OCI-LY7 (cell line): ENCODE measurements at regions not wholly inside any gene's neighbourhood (a gene's known extent, or its start where the extent isn't known, plus 50 kb on each side); places are given as distances from the start of the nearest gene placed in this dataset.

Experiments used
- BruUV-seq: library from RNA; stranded (reverse); fragments of 400-500 nt; replicated peaks from 2 replicates; lab custom pipeline; 2021; lab: Mats Ljungman, UMichigan
- CTCF ChIA-PET: fragments of 300-600 bp; sonication (Branson Sonifier 250); formaldehyde crosslinking; loops from one replicate; lab custom pipeline; 2022; ENCODE audit warnings: antibody characterized with exemption; ENCODE audit not compliant: unreplicated experiment; lab: Charles Lee
- POLR2A ChIA-PET: fragments of 300-600 bp; sonication (Branson Sonifier 250); formaldehyde crosslinking; loops from one replicate; lab custom pipeline; 2022; ENCODE audit warnings: antibody characterized with exemption; lab: Charles Lee
- DNase-seq: peaks from one replicate; pipeline ENCODE4 v3.0.0-alpha.2; 2015; ENCODE audit warnings: low spot score
- H2AFZ ChIP-seq: fragments of 200-600 bp; sonication (generic), shearing (Covaris generic); 2 replicates; pipeline ENCODE4 v1.6.1; 2014; ENCODE audit warnings: mild to moderate bottlenecking, antibody characterized with exemption, low read length, moderate library complexity
- H3K27ac ChIP-seq: fragments of 200-600 bp; sonication (generic); 2 replicates; pipeline ENCODE4 v1.5.1; 2014; ENCODE audit warnings: mixed run types, low read depth, mild to moderate bottlenecking, moderate library complexity, low read length, inconsistent platforms; ENCODE audit not compliant: poor library complexity, severe bottlenecking
- H3K36me3 ChIP-seq: fragments of 200-600 bp; sonication (generic); 2 replicates; pipeline ENCODE4 v1.6.1; 2014; ENCODE audit warnings: mild to moderate bottlenecking, antibody characterized with exemption, low read length, moderate library complexity, mixed read lengths; ENCODE audit not compliant: insufficient read depth
- H3K4me1 ChIP-seq: fragments of 200-600 bp; sonication (generic); 2 replicates; pipeline ENCODE4 v1.5.1; 2014; ENCODE audit warnings: mild to moderate bottlenecking, low read length; ENCODE audit not compliant: insufficient read depth, poor library complexity, severe bottlenecking
- H3K4me2 ChIP-seq: fragments of 200-600 bp; sonication (generic); 2 replicates; pipeline ENCODE4 v1.6.1; 2014; ENCODE audit warnings: mild to moderate bottlenecking, low read length
- H3K4me3 ChIP-seq: fragments of 200-600 bp; sonication (generic); 2 replicates; pipeline ENCODE4 v1.5.1; 2014; ENCODE audit warnings: mild to moderate bottlenecking, low read depth, low read length; ENCODE audit not compliant: poor library complexity, severe bottlenecking
- H3K79me2 ChIP-seq: fragments of 200-600 bp; sonication (generic); 2 replicates; pipeline ENCODE4 v1.6.1; 2016; ENCODE audit warnings: low read depth, mild to moderate bottlenecking, low read length, moderate library complexity, mixed read lengths; ENCODE audit not compliant: insufficient read depth
- H3K9me2 ChIP-seq: fragments of 200-600 bp; sonication (generic); 2 replicates; pipeline ENCODE4 v1.6.1; 2016; ENCODE audit warnings: mild to moderate bottlenecking, low read length, mixed read lengths; ENCODE audit not compliant: insufficient read depth
- H3K9me3 ChIP-seq: fragments of 200-600 bp; sonication (generic); 2 replicates; pipeline ENCODE4 v1.6.1; 2014; ENCODE audit warnings: mild to moderate bottlenecking, mixed run types, low read length, mixed read lengths
- H4K20me1 ChIP-seq: fragments of 200-600 bp; sonication (generic); 2 replicates; pipeline ENCODE4 v1.6.1; 2014; ENCODE audit warnings: mild to moderate bottlenecking, antibody characterized with exemption, low read length, moderate library complexity, mixed read lengths; ENCODE audit not compliant: insufficient read depth
- CTCF ChIP-seq: fragments of 200-600 bp; sonication (generic); conservative IDR thresholded peaks from 2 replicates; pipeline ENCODE4 v1.5.1; 2014; ENCODE audit warnings: mild to moderate bottlenecking, antibody characterized with exemption, low read length, moderate library complexity, mixed read lengths
- EZH2phosphoT487 ChIP-seq: fragments of 200-600 bp; sonication (generic); IDR thresholded peaks from 2 replicates; pipeline ENCODE4 v1.6.1; 2018; ENCODE audit warnings: low read depth, borderline replicate concordance, mild to moderate bottlenecking, mixed run types, antibody characterized with exemption, low read length, moderate library complexity, mixed read lengths
- intact Hi-C: fragments of 100-400 bp; cut with micrococcal nuclease; formaldehyde crosslinking; loops from one replicate; pipeline ENCODE4 v1.10.0; 2022; ENCODE audit not compliant: unreplicated experiment

- no peak overlapping the region for H3K4me2 ChIP-seq
- no TSS peak for BruUV-seq
- no peak for TF ChIP-seq CTCF
- TF ChIP-seq EZH2phosphoT487: no peak
- POLR2A ChIA-PET: interaction anchor here (1.1 kb wide), 1 partner anchor 135 kb away, joined by 3 read pairs; no protein-coding TSS in a partner anchor
- DNase-seq: no peak
- no peaks in the 10 kb centered on the region for H3K4me1 ChIP-seq
- intact Hi-C loops: no loop called here
- no peak overlapping the region for H3K4me3 ChIP-seq
- H2AFZ ChIP-seq: no peak overlapping the region
- H3K36me3 ChIP-seq: no peaks in the 10 kb centered on the region
- H3K9me3 ChIP-seq: no peaks in the 10 kb centered on the region
- H3K79me2 ChIP-seq: no peaks in the 10 kb centered on the region
- H3K27ac ChIP-seq: no peak overlapping the region
- CTCF ChIA-PET: no interaction called here
- no peaks in the 10 kb centered on the region for H4K20me1 ChIP-seq
- no peaks in the 10 kb centered on the region for H3K9me2 ChIP-seq
These were observed 121.5 kb upstream of the NABP1 start for GRCh38 chr2:191556463-191556862.

DNA sequence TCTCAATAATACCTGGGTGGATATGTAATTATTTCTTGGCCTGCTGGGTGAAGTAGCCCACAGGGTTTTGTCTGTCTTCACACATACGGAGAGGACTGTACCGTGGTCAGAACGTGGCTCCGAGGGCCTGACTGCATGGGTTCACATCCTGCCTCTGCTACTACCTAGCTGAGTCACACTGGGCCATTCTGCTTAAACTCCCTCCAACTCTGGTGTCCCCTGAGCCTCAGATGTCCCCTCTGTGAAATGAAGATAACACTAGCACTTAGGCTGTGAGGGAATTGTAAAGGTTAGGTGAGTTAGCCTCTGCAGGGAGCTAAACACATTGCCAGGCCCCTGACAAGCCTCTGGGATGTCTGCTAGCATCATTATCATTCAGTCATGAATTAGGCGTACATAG, 120.1 kb upstream of the NABP1 start:
- Histone ChIP-seq H3K4me3 (no peak overlapping the region), H3K9me3 (no peaks in the 10 kb centered on the region), H3K79me2 (no peaks in the 10 kb centered on the region), H4K20me1 (no peaks in the 10 kb centered on the region), H3K9me2 (no peaks in the 10 kb centered on the region), H3K4me1 (no peaks in the 10 kb centered on the region), H3K4me2 (no peak overlapping the region), H3K36me3 (no peaks in the 10 kb centered on the region), H2AFZ (no peak overlapping the region), H3K27ac (no peak overlapping the region)
- intact Hi-C loops: no loop called here
- BruUV-seq: no TSS peak
- TF ChIP-seq CTCF (no peak), EZH2phosphoT487 (no peak)
- no peak for DNase-seq
- CTCF ChIA-PET: no interaction called here
- POLR2A ChIA-PET: interaction anchor here (1.1 kb wide), 1 partner anchor 15 kb away, joined by 3 read pairs; no protein-coding TSS in a partner anchor

- BruUV-seq: no TSS peak
- TF ChIP-seq EZH2phosphoT487 (no peak), CTCF (no peak)
- Histone ChIP-seq H3K9me3 (no peaks in the 10 kb centered on the region), H3K79me2 (no peaks in the 10 kb centered on the region), H3K36me3 (no peaks in the 10 kb centered on the region), H3K4me3 (no peak overlapping the region), H3K9me2 (no peaks in the 10 kb centered on the region), H3K4me2 (no peak overlapping the region), H3K4me1 (no peaks in the 10 kb centered on the region), H2AFZ (no peak overlapping the region), H4K20me1 (no peaks in the 10 kb centered on the region), H3K27ac (no peak overlapping the region)
- POLR2A ChIA-PET: interaction anchor here (0.7 kb wide), 1 partner anchor 15 kb away, joined by 4 read pairs; no protein-coding TSS in a partner anchor
- intact Hi-C loops: no loop called here
- no peak for DNase-seq
- CTCF ChIA-PET: no interaction called here
These were observed 118.4 kb upstream of the NABP1 start for GRCh38 chr2:191559569-191559968.
